HepG2 (cell line): ENCODE measurements at regions not wholly inside any gene's neighbourhood (a gene's known extent, or its start where the extent isn't known, plus 50 kb on each side); places are given as distances from the start of the nearest gene placed in this dataset.

Experiments
- CBX2 ChIP-seq, 2 experiments: fragments of 200-600 bp in 1 of 2; sonication (generic); formaldehyde crosslinking in 1 of 2; IDR thresholded peaks; 2 replicates each; pipeline versions ENCODE4 v1.7.0 to v1.8.1; 2018 to 2022; ENCODE audit warnings: low read depth in 2 of 2, low read length in 1 of 2, mild to moderate bottlenecking in 1 of 2, missing genetic modification reagents in 1 of 2
- GMEB2 ChIP-seq: IDR thresholded peaks from 2 replicates; pipeline ENCODE4 v1.6.1; 2016; ENCODE audit warnings: missing biosample characterization, missing genetic modification reagents, low read depth
- SNRNP70 ChIP-seq: fragments of 200-400 bp; formaldehyde crosslinking; IDR thresholded peaks from 2 replicates; pipeline ENCODE4 v1.6.1; 2017; ENCODE audit warnings: mild to moderate bottlenecking, low read depth, low read length, moderate library complexity
- TF ChIP-seq, protein P1 (sequence below): sonication (generic); formaldehyde crosslinking; IDR thresholded peaks from 2 replicates; pipeline ENCODE4 v1.4.0; 2020; ENCODE audit warnings: mild to moderate bottlenecking, missing genetic modification reagents

DNA sequence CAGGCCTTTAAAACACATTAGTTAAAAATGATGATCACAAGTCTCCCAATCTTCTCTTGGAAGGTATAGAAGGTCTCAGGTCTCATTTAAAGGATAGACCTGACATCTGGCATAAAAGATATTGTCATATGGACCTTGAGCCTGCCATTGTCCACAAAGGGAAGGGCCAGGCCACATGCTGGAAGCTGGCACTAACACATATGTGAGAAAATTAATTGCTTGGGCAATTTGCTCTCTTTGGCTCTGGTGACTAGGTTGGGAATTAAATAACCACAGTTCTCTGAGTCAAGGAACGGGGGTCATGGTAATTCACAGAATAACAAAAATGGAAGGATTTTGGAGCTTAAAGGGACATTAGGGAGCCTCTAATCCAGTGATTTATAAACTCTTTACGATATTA is 727.3 kb downstream of the BCL11A start (continued):
- TF ChIP-seq, protein P1, sequence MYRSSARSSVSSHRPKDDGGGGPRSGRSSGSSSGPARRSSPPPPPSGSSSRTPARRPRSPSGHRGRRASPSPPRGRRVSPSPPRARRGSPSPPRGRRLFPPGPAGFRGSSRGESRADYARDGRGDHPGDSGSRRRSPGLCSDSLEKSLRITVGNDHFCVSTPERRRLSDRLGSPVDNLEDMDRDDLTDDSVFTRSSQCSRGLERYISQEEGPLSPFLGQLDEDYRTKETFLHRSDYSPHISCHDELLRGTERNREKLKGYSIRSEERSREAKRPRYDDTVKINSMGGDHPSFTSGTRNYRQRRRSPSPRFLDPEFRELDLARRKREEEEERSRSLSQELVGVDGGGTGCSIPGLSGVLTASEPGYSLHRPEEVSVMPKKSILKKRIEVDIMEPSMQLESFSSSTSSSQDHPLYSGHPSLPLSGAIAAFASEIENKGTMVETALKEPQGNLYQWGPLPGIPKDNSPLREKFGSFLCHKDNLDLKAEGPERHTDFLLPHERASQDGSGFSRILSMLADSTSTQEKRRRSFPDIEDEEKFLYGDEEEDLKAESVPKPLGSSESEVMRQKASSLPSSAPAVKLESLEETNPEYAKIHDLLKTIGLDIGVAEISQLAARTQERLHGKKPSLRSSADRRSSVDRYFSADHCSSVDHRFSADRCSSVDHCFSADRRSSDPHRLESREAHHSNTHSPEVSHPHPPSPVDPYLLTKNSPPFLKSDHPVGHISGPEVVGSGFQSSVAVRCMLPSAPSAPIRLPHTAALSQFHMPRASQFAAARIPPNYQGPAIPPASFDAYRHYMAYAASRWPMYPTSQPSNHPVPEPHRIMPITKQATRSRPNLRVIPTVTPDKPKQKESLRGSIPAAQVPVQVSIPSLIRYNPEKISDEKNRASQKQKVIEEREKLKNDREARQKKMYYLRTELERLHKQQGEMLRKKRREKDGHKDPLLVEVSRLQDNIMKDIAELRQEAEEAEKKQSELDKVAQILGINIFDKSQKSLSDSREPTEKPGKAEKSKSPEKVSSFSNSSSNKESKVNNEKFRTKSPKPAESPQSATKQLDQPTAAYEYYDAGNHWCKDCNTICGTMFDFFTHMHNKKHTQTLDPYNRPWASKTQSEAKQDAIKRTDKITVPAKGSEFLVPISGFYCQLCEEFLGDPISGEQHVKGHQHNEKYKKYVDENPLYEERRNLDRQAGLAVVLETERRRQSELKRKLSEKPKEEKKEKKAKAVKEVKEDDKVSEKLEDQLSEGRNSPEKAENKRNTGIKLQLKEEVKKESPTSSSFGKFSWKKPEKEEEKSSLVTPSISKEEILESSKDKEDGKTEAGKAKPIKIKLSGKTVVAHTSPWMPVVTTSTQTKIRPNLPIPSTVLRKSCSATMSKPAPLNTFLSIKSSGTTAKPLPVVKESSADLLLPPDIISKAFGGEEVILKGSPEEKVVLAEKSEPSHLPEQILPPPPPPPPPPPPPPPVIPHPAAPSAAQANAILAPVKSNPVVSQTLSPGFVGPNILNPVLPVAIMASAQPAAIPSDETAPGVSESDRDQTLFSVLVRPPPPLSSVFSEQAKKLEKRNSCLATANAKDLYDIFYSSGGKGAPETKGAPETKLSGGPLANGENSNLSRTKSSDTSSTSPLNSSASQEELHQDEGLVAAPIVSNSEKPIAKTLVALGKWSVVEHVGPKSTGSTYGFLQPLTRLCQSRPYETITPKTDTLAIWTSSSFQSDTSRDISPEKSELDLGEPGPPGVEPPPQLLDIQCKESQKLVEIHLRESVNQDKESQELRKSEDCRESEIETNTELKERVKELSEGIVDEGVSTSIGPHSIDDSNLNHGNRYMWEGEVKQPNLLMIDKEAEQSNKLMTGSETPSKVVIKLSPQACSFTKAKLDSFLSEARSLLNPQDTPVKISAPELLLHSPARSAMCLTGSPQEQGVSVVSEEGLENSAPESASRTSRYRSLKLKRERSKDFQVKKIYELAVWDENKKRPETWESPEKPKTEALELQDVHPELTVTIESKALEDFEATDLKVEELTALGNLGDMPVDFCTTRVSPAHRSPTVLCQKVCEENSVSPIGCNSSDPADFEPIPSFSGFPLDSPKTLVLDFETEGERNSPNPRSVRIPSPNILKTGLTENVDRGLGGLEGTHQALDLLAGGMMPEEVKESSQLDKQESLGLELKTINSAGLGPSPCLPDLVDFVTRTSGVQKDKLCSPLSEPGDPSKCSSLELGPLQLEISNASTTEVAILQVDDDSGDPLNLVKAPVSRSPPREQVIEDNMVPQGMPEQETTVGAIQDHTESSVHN (CRISPR knock-in tag), result no peak
- no peak for TF ChIP-seq CBX2 (IDR thresholded peaks at IDR 0.05; ENCODE audit: low read depth, low read length)
- no peak for TF ChIP-seq CBX2 (CRISPR knock-in tag; IDR thresholded peaks at IDR 0.05; ENCODE audit: low read depth)
- no peak for TF ChIP-seq GMEB2 (CRISPR knock-in tag)
- no peak for TF ChIP-seq SNRNP70
